H54 (cell line): ENCODE measurements at regions not wholly inside any gene's neighbourhood (a gene's known extent, or its start where the extent isn't known, plus 50 kb on each side); places are given as distances from the start of the nearest gene placed in this dataset.

Experiments
- DNase-seq: peaks from one replicate; pipeline ENCODE4 v3.0.0; 2011; ENCODE audit warnings: low spot score, mixed read lengths; ENCODE audit not compliant: insufficient read length
- FAIRE-seq: peaks from 3 replicates; lab custom pipeline; 2011; peaks lifted over from hg19 to GRCh38; lab: Jason Lieb, UNC
- POLR2A ChIP-seq: IDR thresholded peaks from 2 replicates; pipeline ENCODE4 v1.6.1; 2011; ENCODE audit warnings: low read depth, mild to moderate bottlenecking, low read length

GRCh38 chr18:56545464-56545863 is 92.9 kb downstream of the TXNL1 start:
- FAIRE-seq (no peak), DNase-seq (no peak)
- TF ChIP-seq POLR2A: no peak

- FAIRE-seq: no peak
- no peak for DNase-seq
- no peak for TF ChIP-seq POLR2A
Measured at GRCh38 chr18:56542476-56542875, 95.9 kb downstream of the TXNL1 start.

- FAIRE-seq (no peak), DNase-seq (no peak)
- no peak for TF ChIP-seq POLR2A
Measured at GRCh38 chr18:56541793-56542192, 96.6 kb downstream of the TXNL1 start.

DNA sequence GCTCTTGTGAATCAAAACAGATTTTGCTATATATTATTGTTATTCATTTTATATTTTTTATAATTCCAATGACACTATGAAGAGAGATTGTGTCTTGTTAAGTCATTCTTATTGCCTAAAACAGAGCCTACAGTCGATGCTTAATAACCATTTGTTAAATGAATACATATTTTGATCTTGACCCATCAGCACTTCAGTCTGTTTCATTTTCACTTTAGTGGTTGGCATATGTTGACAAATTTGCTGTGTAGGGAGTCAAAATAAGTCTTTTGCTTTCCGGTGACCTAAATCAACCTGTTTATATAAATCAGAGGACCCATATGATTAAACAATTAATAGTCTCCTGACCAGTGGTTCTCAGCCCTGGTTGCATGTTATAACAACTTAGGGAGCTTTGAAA is 97.1 kb downstream of the TXNL1 start:
- TF ChIP-seq POLR2A: no peak
- FAIRE-seq: no peak
- DNase-seq: no peak

- no peak for TF ChIP-seq POLR2A
- DNase-seq (no peak), FAIRE-seq (no peak)
Measured at GRCh38 chr18:56538746-56539145, 99.6 kb downstream of the TXNL1 start.

- DNase-seq (no peak), FAIRE-seq (no peak)
- no peak for TF ChIP-seq POLR2A
Measured at GRCh38 chr18:56532176-56532840, 106.1 kb downstream of the TXNL1 start.

DNA sequence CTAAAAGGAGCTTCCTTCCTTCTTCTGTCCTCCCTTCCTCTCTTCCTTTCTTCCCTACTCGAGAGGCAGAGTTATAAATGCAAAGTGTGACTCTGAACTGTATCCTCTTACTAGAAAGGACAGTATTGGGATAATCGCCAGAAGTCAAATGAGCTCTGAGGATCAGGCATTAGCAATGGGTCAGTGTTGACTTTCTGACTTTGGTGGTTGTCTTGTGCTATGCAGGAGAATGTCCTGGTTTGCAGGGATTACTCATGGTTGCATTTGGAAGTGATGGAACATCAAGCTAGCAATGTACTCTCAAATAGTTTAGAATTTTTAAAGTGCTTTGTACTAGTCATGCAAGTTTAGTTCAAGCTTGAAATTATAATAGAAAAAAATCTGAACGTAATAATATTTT is 115.6 kb downstream of the TXNL1 start:
- FAIRE-seq: no peak
- TF ChIP-seq POLR2A: no peak
- DNase-seq: no peak

DNA sequence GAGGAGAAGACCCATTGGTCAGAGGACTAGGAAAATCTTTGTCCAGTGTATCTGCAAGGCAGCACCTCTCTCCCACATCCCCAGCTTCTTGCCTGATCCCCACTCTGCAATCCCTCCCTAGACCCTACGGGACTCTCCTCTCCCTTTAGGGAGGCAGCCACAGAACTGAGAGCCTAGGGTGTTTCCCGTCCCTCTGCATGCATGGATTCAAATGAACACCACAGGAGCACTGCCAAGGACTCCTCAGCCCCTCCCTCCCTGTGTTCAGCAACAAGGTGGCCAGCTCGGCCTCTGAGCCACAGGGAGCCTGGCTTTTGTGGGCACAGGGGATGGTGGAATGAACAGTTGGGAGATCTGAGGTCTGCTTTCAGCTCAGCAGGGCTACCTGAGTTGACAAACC is 117.1 kb downstream of the TXNL1 start:
- DNase-seq (no peak), FAIRE-seq (no peak)
- no peak for TF ChIP-seq POLR2A

DNA sequence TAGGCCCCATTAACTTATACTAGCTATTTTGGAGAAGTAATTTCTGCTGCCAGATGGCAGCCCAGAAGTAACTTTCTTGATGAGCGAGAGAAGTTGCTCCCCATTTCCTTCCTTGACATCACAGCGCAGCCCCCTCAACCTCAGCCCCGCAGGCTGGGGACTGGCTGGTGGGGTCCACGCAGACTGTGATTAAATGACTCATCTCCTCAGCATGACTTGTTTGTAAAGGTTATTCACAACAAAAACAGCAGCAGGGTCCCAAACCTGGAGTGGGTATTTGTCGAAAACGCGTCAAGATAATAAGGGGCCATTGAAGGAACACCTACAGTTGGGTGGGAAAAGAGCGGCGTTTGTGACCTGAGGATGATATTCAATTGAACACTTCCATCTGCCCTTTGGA is 120.6 kb downstream of the TXNL1 start:
- no peak for DNase-seq
- FAIRE-seq: no peak
- no peak for TF ChIP-seq POLR2A

DNA sequence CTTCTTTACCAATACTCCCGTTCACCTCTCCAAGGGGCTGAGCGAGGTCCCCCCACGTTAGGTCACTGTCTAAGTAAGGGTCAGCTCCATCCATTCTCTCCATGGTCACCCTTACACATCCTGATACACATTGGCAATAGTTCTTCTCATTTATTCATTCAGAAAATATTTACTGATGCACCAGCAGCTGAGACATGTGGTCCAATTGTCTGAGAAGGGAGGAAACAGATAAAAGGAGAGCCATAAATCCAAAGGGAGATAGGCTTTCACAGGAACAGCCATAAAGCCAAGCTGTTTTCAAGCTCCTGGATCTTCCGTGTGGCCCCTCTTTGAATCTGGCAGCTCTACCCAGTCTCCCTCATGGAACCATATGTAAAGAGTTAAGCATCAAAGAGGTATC is 121.2 kb downstream of the TXNL1 start:
- DNase-seq: no peak

GRCh38 chr18:56516789-56517188 is 121.6 kb downstream of the TXNL1 start:
- no peak for TF ChIP-seq POLR2A
- DNase-seq (no peak), FAIRE-seq (no peak)

More for the DNA sequence above, 121.2 kb downstream of the TXNL1 start:
- no peak for TF ChIP-seq POLR2A
- FAIRE-seq: no peak

DNA sequence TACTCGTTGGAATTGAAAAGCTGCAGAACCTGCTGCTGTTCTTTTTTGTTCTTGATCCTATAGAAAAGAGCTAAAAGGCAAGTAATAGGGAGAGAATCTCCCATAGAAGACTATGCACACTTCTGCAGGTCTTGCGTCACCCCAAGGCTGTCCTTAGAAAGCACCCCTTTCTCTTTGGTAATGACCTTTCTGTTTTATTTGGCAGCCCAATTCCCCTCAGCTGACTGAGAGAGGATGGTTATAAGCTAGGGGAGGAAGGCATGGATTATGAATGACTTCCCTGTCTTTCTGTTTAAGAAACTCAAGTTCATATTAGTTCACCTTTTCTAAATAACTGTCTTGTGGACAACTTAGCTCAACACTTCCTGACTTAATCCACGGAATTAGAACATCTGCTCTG is 122.9 kb downstream of the TXNL1 start:
- TF ChIP-seq POLR2A: no peak
- DNase-seq: no peak
- FAIRE-seq: no peak

DNA sequence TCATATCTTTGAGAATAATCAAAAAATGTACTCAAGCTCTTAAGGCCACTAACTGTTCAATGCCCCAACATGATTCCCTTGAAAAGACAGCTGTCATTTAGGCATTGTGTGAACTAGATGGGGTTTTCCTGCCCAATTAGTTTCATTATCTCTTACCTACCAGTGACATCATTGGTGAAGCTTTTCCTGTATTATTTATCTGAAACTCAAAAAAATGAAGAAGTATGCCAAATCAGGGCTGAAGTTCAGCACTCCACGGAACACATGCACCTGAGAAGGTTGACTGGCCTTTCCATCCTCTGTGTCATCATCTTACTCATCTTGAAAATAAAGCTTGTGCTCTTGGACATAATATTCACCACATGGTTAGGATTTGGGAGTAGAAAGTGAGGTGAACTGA is 126.4 kb downstream of the TXNL1 start:
- DNase-seq (no peak), FAIRE-seq (no peak)
- TF ChIP-seq POLR2A: no peak

DNA sequence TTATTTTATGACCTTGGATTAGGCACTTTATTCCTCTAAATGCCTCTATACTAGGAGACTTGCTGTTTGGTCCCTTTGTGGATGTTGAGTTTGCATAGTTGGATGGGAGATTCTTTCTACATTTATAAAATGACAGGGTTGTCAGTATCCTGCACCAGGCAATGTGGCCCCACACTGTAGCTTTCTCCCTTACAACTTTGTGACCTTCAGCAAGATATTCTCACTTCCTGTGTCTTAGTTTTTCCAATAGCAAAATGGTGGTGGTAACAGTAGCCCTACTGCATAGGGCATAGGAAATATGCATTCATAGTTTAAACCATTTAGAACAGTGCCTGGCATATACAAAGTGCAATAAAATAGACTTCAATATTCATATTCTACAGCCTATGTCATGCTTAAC is 128.3 kb downstream of the TXNL1 start:
- FAIRE-seq: no peak
- DNase-seq: no peak
- no peak for TF ChIP-seq POLR2A

- FAIRE-seq: no peak
- no peak for DNase-seq
- TF ChIP-seq POLR2A: no peak
Measured at GRCh38 chr18:56509656-56510055, 128.7 kb downstream of the TXNL1 start.
